Tibial nerve (tissue), 3 donors: ENCODE measurements at regions not wholly inside any gene's neighbourhood (a gene's known extent, or its start where the extent isn't known, plus 50 kb on each side); places are given as distances from the start of the nearest gene placed in this dataset.

Source experiments
- EP300 ChIP-seq, 2 donors: sonication (generic); formaldehyde crosslinking; IDR thresholded peaks; one replicate each; pipeline ENCODE4 v1.6.1; 2017; ENCODE audit warnings: antibody characterized with exemption in 2 of 2, mild to moderate bottlenecking in 1 of 2
- POLR2A ChIP-seq, 2 donors: fragments of 450-650 bp; IDR thresholded peaks; one replicate each; pipeline ENCODE4 v1.6.1; 2017; ENCODE audit warnings: antibody characterized with exemption in 2 of 2, mild to moderate bottlenecking in 2 of 2, moderate library complexity in 2 of 2

DNA sequence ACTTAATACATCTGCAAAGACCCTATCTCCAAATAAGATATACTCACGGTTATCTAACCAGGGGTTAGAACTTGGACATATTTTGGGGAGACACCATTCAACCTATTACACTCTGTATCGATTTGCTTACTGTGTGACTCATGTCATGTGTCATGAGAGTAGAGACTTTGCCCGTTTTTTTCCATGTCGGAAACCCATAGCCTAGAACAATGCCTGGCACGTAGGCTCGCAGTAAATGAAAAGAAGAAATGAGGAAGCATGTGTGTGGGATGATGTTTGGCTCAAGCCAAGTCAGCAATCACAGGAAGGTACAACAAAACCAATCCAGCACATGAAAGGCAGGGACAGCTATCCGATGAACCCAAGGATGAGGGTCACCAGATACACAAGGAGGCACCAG lies 94.6 kb upstream of the DNAH5 start:
- no peak for TF ChIP-seq EP300 (IDR thresholded peaks at IDR 0.05)
- TF ChIP-seq POLR2A (IDR thresholded peaks at IDR 0.05): no peak
